Right kidney (tissue), 1 donor: ENCODE measurements at regions not wholly inside any gene's neighbourhood (a gene's known extent, or its start where the extent isn't known, plus 50 kb on each side); places are given as distances from the start of the nearest gene placed in this dataset.
"Not testable (repeated sequence)": the region's sequence is repeated elsewhere in the genome, so short reads cannot be mapped to it uniquely, and the experiment has no call there.

Source experiments
- DNase-seq: peaks from one replicate; pipeline ENCODE4 v3.0.0-alpha.2; 2016

DNA sequence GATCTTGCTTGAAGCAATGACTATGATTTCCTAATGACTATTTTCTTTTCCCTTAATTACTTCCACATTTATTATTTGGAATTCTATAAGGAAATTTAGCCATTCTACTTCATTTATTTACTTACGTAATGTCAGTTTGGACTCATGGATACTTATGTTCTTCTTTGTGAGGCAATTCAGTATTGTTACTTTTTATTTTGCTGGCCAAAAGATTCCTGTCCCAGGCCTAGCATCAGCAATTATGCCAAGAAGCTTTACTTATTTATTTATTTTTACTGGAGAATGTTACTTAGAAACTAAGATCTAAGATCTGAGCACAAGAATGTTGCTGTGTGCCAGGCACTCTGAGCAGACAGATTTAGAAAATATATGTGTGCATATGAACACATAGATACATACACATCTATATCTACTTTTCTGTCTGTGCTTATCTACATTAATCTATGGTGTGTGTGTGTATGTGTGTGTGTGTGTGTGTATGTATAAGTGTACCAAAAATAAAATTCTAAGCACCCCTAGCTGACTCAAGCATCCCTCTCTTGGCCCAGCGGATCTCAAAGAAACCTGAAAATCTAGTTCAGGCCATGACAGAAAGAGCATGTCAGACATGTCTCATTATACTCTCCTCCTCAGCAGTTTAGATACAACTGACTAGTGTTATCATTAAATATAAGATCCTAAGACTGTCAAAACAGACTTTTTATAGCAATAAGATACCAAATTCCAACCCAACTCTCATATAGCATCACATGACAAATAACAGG is 640.0 kb upstream of the GJE1 start:
- DNase-seq: no peak

- DNase-seq: no peak
Observed at GRCh38 chr6:141491684-141492083, 641.0 kb upstream of the GJE1 start.

DNA sequence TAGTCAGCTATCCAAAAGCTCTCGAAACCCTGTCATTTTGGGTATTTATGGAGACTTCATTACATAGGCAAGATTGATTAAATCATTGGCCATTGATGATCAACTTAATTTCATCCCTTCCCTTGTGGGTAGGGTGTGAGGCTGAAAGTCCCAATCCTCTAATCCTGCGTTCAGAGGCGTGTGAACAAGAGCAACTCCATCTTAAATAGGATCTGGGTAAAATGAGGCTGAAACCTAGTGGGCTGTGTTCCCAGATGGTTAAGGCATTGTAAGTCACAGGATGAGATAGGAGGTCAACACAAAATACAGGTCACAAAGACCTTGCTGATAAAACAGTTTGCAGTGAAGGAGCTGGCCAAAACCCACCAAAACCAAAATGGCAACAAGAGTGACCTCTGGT is 641.7 kb upstream of the GJE1 start:
- DNase-seq: no peak

DNA sequence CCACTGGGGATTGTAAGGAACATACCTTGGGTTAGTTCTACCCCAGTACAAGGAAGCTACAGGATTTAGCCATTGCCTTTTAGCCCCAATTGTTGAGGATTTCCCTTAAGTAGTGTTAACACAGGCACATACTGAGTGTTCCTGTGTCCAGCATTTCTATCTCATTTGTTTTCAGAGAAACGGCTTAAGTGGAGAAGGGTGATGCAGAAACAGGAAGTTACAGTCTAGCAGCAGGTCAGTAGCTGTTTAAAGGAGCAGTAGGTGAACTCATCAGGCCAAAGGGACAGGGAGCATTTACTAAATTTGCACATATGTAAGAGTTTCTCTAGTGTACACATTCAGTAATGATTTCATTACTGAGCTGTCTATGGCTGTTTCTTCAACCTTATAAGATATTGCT is 644.2 kb upstream of the GJE1 start:
- no peak for DNase-seq

DNA sequence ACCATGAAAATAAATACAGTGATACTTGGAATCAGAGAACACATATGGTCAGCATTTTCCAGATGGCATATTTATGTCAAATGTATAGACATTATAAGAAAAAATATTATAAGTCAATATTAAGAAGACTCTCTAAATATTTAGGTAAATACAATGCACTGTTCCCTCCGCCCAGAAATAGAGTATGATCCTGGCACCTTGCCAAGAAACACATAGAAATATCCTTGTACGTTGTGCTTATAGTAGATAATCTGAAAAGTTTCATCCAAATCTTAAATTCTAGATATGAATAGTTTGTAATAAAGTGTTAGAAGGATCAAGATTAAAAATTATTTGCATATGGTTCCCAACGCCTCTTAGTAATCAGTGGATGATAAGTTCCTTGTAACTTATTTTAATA is 645.8 kb upstream of the GJE1 start:
- no peak for DNase-seq

GRCh38 chr6:141484711-141485110 is 648.0 kb upstream of the GJE1 start:
- no peak for DNase-seq

DNA sequence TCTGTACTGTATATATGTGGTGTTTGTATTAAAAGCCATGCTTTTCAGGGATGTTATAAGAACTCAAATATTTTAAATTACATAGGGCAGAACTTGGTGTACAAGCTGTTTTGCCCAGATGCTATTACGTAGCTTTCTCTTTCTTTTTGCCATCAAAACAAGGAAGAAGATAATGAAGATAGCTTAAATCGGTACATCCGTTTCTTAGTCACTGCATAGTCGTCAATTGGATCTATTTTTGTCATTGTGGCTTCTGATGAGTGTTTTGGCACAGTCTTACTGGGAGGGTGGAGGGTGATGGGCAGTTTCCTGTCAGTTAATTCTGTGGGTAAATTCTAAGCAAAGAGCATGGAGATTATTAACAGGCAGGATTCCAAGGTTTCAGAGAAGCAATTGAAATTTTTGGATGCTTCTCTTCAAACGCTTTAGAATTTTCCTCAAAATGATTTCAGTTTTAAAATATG is 649.1 kb upstream of the GJE1 start:
- DNase-seq: no peak

DNA sequence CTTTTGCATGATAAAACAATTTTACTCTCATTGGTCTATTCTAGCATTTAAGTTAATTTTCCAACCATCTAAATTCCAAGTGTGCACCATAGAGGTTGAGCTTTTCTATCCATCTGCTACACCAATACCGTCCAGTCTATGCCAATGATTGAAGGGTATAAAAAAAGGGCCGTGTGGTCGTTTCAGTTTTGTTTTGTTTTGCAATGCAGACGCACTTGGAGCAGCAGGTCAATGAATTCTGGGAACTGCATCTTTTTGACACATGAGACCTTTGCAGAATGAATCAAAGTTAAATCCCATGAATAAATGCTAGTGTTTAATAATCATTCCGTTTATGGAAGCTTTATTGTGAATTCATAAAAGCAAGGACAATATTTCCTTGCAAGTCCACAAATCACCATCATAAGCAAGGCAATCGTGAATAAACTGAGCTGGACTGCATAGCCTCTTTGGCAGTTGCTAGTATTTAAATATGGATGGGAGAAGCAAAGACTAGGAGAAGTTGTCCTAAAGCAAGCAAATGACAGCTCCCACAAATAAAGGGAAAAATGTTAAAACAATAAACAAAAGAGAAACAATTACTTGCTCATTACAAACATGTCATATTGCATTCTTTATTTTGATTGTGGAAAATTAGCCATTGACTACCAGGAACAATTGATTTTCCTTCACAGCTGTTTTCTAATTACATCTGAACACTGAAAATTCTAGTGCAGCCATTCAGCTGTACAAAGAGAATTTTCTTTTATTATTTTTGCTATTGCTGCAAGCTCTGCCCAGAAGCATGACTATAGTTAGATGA is 649.7 kb upstream of the GJE1 start:
- no peak for DNase-seq

- DNase-seq: no peak
Observed at GRCh38 chr6:141475259-141475658, 657.5 kb upstream of the GJE1 start.

DNA sequence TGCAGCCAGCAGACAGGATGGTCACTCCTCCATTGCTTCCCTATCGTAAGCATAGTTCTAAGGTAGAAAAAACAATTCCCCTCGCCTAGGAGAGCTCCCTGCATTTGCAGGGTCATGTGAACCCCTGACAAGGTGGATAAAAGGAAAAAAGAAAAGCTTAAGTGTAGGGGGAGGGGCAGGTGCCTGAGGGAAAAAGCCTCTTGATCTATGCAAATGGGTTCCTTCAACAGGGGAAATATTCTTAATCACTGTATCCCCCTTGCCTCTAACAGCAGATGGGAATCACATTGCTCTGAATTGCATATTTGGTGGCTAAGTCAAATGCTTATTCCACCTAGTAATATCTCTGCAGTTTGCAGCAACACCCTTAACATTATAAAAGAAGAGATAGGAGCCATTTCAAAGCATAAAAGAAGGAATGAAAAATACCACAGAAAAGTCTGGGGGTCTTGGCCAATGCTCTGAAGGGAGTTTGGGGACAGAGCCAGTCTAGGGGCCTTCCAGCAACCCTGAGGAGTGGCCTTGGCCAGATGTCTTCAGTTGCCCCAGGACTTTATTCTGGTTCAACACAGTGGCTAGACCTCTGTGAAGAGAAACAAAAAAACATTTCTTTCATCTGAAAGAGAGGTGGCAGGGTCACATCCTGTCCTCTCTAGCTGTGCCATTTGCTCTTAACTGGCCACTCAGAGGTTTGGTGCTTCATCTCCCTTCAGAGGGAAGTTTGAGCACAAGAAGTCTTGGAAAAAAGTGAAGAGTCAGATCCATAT is 660.4 kb upstream of the GJE1 start:
- no peak for DNase-seq

DNA sequence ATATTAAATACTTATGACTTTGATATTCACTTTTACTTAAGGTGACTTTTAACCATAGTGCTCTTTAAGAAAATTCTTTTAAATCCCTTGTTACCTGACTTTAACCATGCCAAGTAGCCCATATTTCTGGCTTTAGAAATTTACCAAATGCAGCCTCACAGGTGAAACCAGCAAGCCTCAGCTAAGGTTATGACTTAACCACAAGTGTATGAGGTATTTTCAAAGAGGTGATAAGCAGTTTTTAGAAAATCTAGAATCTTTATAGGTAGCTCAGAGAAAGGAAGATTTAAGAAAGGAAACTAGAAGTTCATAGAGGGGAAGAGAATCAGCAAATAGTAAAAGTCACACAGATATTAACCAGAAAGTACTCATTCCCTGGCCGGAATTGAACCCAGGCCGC is 661.9 kb upstream of the GJE1 start:
- DNase-seq: no peak

DNA sequence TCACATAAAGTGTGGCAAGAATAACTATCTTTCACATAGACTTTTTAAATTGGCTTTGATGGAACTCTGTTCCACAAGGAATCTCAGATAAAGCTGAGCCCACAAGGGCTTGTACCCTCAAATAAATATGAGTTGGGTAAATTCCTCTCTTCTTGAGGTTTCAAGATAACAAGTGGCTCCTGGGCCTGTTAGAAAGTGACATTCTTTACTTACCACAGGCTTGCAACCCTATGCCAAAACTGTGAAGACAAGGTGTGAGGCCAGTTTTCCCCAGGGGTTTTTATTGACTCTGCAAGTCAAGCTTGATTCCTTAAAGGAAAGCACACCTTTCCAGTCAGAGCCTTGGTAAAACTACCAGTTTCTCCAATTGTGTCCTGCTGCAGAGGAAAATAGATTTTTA is 664.8 kb upstream of the GJE1 start:
- DNase-seq: no peak

DNA sequence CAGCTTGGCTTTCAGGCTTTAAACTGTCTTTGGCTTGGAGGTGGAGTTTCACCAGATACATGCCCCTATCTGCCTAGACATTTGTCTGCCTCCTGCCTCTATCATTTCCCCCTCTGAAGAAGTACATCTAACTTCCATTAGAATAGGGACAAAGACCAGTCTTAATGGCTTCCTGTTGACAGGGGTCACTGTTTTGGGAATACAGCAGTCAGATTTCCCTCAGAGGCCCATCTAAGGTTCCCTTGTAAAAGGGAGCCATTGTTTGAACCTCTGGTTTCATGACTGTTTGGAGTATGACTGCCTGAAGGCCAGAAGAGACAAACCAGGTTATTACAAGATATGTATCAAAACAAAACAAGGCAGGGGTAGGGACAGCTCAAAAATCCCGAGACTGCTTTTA is 665.7 kb upstream of the GJE1 start:
- no peak for DNase-seq

GRCh38 chr6:141464896-141465295 is 667.8 kb upstream of the GJE1 start:
- DNase-seq: no peak

DNA sequence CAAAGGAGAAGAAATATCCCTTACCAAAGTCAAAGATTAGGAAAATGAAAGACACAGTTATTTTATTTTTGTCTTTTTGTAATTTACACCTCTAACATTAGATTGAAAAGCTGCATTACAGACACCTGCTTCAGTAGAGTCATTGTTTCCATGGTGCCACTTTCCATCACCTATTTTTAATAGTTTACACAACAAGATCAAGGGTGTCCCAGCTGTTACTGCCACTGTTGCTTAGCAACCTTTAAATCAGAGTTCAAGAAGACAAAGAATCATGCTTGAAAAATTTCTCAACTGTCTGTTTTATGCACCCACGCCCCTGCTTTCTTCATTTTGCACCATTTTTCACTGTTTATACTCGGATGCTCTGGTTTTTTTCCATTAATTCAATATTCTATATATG is 668.2 kb upstream of the GJE1 start:
- DNase-seq: no peak

GRCh38 chr6:141463237-141463977 is 669.3 kb upstream of the GJE1 start:
- no peak for DNase-seq

GRCh38 chr6:141460743-141461484 is 671.8 kb upstream of the GJE1 start:
- no peak for DNase-seq

DNA sequence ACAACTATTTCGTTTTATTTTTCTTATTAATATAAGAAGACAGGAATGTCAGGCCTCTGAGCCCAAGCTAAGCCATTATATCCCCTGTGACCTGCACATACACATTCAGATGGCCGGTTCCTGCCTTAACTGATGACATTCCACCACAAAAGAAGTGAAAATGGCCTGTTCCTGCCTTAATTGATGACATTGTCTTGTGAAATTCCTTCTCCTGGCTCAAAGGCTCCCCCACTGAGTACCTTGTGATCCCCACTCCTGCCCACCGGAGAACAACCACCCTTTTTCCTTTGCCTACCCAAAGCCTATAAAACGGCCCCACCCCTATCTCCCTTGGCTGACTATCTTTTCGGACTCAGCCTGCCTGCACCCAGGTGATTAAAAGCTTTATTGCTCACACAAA is 672.5 kb upstream of the GJE1 start:
- DNase-seq: not testable (repeated sequence)

DNA sequence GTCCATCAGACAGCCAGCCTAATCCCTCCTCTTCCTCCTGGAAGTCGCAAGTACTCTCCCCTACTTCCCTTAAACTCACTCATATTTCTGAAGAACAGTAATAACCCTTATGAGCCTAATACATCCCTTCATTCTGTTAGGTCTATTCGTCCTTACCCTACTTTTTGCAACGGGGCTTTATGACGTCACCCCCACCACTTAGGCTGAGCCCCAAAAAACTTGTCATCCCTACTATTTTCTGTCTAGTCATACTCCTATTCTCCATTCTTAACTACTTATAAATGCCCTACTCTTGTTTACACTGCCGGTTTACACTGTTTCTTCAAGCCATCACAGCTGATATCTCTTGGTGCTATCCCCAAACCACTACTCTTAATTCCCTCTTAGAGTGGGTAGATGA is 674.7 kb upstream of the GJE1 start:
- not testable (repeated sequence) for DNase-seq

GRCh38 chr6:141452354-141452686 is 680.4 kb upstream of the GJE1 start:
- no peak for DNase-seq

DNA sequence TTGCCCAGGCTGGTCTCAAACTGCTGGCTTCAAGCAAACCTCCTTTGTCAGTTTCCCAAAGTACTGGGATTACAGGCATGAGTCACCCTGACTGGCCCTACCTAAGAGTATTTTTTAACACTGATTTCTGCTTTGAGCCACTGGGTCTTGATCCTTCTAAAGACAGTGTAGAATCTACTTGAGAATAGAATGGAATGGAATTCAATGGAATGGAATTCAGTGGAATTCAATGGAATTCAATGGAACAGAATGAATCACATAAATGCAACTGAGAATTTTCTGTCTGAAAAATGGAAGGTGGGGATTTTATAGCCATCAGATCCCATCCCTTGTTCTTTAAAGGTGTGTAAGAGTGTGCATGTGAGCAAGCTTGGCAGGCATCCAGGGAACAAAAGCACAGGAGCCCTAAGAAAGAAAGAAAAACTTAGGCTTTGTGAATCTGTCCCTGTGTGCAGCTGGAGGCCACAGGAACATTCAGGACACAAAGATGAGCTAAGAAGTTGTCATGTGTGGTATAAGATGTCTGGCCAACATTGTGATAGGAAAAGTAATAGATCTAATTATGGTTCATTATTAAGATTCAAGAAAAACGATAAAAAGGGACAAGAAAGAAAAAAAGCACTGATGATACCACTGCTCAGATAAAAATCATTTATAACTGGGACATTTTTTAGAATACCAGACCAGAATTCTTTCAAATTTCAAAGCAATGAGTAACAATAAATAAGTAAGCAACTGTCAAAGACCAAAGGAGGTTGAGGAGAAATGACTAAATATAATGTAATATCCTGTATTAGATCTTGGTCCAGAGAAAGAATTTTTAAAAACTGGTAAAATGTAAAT is 681.0 kb upstream of the GJE1 start:
- DNase-seq: no peak
